HG02588 (cell line): ENCODE measurements at regions not wholly inside any gene's neighbourhood (a gene's known extent, or its start where the extent isn't known, plus 50 kb on each side); places are given as distances from the start of the nearest gene placed in this dataset.

Experiments
- ATAC-seq: cut with Tn5 transposase; IDR thresholded peaks from one replicate; pipeline ENCODE4 v1.9.1; 2021; ENCODE audit warnings: mild to moderate bottlenecking, moderate library complexity; ENCODE audit not compliant: unreplicated experiment

DNA sequence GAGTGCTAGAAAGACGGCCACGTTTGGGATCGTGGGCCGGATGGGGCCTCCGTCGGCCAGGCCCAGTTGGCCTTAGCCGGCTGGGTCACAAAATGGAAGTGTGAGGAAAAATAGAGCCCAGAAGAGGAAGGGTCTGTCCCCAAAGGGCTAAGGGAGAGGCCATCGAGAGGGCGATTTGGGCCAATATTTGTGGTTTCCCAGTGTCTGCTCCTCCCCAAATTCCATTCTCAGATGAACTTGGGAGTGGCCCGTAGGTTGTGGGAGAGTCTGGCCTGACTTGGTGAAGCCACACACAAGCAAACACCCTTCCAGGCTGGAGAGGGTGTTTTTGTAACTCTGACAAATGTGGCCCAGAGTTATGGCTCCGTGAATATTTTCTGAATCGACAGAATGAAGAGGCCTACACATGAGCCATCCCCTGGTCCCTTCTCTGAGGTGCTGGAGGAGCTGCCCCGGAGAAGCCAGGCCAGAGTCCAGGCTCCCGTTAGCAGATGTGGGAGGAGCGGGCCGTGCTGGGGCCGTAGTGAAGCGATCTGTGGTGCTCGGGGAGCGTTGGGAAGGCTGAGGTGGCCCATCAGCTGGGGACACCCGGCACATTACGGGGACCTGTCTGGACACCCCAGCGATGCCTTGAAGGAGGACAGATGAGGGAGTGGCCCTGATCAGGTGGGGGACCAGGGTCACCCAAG is 73.5 kb upstream of the PPARA start:
- no peak for ATAC-seq

DNA sequence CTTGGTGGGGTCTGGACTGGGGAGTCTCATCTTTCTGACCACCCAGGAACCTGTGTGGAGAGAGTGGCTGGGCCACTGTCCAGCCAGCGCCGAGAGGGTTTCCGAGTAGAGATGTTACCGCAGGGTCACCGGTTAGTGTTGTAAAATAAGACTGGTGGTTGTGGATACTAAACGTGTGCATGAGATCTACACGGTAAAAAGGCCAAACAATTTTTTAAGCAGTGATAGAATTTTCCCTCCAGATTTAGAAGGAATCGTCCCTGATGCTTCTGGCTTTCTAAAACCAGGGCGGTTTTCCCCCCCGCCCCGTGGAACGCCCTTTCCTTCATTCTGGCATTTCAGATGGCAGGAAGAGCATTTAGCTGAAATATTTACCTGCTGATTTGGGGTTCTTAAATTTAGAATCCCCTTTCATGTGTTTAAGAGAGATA is 72.6 kb upstream of the PPARA start:
- no peak for ATAC-seq

DNA sequence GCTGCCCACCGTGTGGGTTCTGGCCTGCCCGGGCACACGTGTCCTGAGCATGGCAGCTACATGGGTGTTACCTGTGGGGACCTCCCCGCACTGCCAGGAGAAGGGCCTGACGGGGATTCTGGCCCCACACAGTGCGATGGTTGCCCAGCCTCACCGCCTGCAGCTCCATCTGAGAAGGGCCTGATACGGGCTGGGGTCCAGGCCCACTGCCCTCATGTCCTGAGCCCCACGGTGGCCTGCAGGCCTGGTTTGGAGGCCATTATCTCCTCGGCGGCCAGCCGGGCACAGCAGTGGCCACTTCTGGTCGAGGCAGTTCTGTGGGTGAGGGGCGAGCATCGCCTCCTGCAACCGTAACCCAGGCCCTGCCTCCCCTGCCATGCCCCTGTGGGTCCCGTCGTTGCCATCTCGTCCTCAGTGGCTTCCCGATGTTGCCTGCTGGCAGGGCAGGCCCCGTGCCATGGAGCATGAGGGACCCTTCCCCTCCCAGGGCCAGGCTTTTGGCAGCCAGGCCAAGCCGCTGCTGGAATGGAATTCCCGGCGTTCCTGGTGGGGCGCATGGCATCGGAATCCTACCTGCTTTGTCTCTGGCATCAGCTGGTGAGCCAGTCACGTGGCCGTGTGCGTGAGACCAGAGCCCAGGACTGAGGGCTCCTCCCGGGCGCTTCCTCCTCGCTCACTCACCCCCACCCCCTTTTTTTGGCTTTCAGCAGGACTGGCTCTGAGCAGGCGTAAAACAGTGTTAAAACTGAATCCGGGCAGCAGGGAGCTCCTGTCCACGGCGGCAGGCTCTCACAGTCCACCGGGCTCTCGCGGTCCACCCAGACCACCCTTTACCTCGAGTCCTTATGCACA is 71.9 kb upstream of the PPARA start:
- no peak for ATAC-seq

DNA sequence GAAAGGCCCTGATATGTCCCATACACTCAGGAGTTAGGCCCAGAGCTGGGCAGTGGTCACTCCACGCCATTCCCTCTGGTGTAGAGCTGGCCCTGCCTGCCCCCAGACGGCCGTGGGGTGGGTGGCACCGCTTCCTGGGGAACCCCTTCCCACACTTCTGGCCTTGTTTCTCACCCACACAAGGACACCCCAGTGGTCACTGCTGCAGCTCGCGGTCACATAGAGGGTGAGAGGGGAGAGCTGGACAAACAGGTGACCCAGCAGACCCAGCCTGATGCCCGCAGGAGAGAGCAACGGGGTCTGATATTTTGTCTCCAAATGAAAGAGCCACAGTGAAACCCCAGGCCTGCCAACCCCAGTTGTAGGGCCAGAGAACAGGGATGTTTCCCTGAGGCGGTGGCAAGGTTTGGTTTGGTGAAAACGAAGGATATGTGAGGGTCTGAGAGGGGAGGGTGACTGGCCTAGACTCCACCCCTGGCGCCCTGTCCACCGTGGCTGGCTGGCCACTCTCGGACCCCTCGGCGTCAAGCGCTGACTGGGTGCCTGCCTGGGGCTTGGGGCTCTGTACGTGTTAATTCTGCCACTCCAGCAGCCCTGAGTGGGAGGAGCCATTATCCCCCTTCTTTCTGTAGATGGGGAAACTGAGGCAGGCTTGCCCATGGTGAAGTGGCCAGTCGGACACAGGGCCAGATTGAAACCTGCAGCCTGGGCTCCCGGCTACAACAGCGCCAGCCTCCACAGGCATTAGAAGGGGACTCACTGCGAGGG is 71.0 kb upstream of the PPARA start:
- no peak for ATAC-seq

DNA sequence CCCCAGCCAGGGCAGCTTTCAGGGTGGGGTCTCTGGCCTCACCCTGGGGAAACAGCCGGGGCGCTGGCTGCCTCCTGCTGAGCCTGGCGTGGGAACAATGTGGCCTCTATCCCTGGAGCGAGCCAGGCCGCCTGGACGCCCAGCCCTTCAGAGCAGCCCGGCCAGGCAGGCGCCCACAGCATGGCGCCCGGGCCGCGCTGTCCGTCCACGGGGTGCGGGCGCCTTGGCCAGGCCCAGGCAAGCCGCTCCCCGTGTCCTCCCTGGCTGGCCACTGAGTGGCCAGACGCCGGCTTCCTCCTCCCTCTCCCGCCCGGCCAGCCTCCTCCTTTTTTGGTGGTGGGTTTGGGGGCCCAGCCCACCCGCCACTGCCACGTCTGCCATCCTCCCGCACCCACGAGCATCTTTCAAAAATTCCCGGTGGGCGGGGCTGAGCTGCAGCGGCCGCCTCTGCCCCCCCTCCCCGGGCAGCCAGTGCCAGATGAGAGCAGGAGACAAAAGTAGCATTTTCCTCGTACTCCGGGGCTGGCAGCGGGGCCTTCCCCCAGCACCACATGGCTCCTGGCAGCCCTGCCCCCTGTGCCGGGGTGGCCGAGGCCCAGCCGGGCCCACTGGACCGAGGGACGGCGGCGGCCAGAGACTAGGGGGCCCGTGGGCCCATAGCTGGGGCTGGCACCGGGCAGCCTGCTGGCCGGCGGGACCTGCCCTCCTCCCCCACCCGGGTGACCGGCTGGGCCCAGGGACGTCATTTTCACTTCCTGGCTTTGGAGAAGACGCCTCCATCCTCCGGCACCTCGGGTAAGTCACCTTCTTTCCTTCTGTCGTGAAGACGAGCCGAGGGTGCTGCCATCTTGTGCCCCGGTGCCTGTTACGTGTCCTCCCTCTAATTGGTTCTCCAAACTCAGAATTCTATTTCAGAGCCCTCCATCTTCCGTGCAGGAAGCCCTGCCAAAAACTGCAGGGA is 70.2 kb upstream of the PPARA start:
- no peak for ATAC-seq

DNA sequence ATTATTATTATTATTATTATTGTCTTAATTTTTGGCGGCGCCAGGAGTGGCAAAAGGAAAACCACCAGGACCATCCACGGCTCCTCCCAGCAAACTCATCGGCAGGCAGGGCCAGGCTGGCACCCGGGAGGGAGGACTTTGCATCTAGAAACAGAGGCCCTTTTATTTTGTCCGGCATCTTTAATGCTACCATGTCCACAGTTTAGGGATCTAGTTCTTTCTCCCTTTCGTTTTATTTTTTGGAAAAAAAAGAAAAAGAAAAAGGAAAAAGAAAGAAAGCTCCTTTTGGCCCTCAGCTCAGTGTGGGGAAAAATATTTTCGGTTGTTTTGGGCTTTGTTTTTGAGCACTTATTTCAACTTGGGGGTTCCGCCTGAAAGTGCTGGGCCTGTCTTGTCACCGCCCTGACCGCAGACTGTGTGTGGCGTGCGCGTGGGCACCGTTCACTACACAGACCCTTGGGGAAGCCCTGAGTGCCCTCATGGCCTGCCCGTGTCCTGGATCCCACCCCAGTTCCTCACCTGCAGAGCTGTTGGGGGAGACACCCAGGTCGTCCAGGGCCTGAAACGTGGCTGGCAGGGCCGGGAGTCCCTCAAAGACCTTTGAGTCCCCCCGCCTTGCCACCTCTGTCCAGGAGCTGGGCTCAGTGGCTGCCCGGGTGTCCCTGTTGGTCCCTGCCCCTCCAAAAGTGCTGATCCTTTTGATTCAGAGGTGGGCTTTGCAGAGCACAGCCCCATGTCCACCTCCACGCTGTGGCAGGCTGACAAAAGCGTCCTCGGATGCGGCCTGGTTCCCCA is 69.1 kb upstream of the PPARA start:
- no peak for ATAC-seq

DNA sequence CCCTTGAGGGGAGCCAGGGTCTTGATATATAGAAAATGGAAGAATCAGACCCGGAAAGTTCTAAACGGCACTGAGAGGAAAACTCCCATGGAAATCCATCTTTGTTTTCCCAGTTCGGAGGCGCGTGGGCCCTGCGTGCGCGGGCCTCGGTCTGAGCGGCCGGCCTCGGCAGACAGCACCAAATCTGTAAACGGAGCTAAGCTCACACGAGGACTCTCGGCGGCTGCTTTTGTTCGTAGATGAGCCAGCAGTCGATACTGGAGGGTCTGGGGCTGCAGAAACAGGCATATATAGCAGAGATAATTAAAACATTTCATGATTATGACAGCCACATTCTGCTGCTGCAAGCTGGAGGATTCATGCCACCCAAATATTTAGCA is 68.5 kb upstream of the PPARA start:
- ATAC-seq: no peak

DNA sequence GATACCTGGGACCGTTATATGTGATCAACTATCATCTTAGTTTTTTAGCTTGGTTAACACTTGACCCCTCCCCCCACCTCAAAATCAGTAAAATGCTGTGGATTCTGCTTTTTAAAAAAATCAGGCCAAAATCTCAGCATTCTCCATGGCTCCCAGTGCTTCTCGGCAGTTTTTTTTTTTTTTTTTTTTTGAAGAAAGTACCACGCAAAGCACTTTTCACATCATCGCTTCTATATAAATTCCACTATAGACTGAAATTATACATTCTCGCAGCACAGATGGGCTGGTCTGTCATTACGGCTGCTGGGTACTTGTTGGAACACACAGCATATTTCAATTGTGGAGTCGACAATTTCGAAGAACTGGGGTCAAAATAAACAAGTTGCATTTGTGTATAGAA is 67.7 kb upstream of the PPARA start:
- no peak for ATAC-seq

DNA sequence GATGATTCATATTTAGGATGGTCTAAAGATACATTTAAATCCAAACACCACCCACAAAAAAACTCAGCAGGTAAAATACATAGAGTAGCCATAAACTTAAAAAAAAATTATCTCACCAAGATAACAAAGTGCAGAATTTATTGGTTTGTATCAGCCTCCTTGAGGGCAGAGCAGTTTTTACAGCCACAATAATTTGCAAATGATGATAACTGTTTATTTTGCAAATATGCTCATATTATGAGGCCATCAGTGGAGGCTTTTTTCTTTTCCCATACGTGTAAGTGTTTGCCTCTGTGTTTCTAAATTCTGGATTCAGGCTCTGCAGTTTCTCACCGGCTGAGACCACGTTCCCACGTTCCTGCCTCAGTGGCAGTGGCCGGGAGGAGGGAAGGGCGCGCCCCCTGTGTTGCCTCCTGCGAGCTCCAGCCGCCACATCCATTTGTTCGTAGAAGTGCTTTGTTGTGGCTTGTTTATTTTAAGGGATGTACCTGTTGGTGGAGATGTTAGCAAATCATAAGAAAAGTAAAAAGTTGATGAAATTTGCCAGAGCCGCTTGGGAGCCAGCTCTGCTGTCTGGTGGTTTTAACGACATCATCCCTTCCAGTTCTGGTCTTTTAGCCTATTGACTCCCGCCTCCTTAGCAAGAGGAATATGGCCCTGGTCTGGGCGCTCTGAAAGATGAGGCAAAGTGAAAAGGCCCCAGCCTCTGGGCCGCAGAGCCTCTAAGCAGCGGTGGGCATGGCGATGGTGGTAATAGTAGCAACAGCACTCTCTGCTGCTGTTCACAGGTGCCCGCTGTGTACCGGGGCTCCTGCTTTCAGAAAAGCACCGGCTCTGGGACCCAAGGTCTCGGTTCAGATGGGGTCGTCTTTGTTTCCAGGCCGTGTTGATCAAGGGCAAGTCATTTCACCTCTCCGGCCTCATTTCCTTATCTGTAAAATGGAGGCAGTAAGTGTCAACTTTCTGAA is 66.7 kb upstream of the PPARA start:
- ATAC-seq: no peak

DNA sequence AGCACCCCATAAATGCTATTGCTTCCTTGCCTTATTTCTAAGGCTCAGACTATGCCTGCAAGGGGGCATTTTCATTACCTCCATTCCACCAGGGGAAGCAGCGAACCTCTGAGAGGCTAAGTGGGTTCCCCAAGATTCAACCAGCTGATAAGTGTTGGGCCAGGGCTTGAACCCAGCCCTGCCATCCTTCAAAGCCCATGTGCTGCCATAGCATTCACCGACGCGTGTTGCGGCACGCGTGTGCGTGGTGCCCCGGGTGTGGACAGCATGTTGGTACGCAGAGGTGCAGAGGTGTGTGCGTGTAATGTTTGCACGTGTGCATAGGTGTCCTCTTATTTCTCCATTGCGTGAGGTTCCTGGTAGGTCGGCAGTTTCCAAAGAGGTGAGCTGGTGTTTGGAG is 66.0 kb upstream of the PPARA start:
- ATAC-seq: no peak

DNA sequence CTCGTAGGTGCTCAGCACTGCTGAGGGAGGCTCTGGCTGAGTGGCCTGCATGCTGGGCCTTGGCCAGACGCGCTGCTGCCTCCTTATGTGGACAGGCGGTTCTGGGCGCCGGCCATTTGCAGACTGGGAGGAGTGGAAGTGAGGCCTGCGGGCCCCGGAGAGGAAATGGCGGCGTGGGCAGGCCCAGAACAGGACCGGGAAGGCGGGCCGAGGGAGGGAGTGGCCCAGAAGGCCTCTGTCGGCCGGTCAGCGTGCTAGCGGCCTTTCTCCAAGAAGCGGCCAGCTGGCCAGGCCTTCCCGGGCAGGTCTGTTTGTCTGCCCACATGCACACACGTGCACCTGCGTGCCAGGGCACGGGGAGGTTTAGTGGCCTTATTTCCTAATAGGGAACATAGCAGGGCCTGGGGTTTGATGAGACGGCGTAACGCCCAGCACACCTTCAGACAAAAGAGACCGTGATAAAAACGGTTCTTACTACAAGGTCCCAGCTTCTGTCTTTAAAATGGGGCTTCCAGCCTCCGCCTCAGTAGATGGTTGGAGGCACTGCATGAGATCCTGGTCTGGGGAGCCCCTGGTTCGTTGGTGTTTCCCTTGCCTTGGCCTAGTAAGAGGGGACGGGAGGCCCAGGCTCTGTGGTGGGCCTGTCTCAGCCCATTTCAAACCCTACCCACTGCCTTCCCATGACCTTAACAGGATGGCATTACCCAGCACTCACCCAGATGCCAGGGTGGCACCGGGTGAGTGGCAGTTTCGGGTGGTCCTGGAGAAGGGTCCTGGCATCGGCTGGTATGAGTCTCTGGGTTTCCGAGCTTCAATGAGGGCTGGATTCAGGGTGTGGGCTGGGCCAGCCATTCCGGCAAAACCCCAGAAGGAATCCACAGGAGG is 65.1 kb upstream of the PPARA start:
- no peak for ATAC-seq

DNA sequence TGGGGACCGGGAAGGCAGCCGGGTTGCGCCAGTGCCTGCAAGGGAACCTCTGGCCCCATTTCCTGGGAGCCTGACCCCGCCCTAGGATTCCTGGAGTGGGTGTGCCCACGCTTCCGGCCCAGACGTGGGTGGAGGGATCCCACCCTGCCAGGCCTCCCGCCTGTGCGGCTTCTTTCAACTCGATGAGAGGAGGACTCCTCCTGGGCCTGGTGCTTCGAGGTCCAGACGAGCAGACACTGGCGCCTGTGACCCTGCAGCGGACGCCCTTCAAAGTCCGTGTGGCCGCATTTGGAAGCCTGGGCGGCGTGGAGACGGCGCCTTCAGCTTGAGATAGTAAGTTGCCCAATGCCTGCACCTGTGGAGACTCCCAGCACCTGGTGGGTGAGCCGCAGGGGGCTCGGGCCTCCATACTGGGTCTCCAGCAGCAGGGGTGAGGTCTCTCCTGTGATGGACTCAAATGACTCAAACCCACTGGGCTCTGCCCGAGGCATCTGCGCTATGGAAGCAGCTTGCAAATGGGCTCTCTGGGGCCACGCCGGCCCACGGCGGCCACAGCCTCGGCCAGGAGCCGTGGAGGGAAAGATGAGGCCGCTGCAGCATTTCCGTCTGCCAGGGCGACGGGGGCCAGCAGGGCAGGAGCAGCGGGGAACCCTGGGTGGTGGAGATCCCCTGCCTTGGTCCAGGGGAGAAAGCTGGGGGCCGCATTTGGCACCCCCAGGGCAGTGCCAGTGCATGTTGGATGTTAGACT is 64.3 kb upstream of the PPARA start:
- no peak for ATAC-seq

DNA sequence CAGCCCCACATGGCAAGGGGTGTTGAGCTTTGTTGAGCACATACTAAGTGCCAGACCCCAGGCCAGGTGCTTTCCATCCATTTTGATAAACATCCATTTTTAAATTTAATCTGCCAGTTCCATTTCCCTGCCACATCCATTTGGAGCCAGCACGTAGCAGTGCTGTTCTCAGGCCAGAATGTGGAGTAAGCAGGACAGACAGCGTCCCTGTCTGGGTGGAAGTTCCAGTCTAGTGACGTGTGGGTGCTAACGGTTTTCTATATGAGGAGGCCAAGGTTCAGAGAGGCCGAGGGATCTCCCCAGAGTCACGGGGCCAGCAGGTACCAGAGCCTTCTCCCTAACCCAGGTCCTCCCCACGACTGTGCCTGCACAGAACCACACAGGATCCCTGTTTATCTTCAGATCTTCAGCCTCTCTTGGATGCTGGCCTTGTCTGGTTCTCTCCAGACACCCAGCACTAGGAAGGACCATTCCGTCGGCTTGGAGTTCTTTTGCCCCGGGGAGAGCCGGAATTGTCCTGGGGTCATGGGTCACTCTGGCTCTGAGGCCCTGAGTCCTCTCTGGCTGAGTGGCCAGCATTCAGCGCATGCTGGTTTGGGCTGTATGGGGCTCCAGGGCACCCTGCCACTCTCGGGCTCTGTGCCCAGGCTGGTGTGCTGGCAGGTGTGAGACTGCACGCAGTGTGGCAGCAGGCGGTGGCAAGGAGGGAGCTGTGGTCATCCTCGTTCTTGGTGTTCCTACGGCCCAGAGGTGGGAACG is 63.6 kb upstream of the PPARA start:
- no peak for ATAC-seq

DNA sequence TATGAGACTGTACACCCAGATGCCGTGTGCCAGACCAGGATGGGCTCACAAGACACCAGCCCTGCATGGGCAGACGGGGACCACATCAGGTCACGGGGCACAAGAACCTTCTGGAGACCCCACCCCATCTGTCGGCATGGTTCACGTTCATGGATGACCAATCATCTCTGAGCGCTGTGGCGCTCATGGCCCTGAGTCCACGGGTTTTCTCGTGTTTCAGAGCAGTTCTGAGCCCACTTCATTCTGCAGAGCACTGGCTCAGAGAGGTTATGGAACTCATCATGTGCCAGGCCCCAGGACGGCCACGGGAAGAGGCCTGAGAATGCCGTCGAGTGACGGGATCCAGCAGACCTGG is 63.0 kb upstream of the PPARA start:
- ATAC-seq: no peak

DNA sequence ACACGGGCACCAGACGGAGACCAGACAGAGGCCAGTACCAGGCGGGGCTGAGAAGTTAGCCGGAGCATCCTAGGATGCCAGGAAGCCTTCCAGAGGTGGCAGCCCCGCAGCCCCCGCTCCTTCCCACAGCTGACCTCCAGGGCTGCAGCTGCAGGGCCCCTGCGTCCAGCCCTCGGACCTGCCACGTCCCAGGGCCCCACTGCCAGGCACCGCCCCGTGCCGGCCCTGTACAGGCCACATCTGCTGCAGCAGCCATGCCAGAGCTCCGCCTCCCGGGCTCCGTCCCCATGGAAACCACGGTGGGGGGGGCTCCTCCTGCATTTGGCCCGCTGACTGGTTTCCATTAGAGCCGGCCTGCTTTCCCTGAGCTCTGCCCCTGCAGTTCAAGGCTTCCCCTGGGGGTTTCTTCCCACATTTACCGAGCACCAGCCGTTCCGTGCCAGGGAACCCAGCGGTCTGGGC is 62.5 kb upstream of the PPARA start:
- no peak for ATAC-seq
